GM12878 (cell line): ENCODE measurements at regions not wholly inside any gene's neighbourhood (a gene's known extent, or its start where the extent isn't known, plus 50 kb on each side); places are given as distances from the start of the nearest gene placed in this dataset.

Source experiments
- ATAC-seq: fragments of 200-7000 bp; cut with Tn5 transposase; 3 replicates; pipeline ENCODE4 v1.9.1; 2020; ENCODE audit warnings: mild to moderate bottlenecking, moderate library complexity
- BruUV-seq: library from RNA; stranded (reverse); fragments of 400-500 nt; replicated peaks from 2 replicates; lab custom pipeline; 2021; lab: Mats Ljungman, UMichigan
- CTCF ChIA-PET: fragments of 300-600 bp; sonication (Branson Sonifier 250); formaldehyde crosslinking; extraction: SDS; loops from one replicate; lab custom pipeline; 2021; ENCODE audit warnings: inconsistent platforms; lab: Yijun Ruan, JAX
- POLR2A ChIA-PET: fragments of 350-600 bp; formaldehyde crosslinking; extraction: SDS; loops from one replicate; lab custom pipeline; 2021; ENCODE audit warnings: inconsistent platforms; lab: Charles Lee
- RAD21 ChIA-PET: fragments of 300-600 bp; sonication (Branson Sonifier 250); formaldehyde crosslinking; loops from one replicate; lab custom pipeline; 2023; ENCODE audit warnings: antibody characterized with exemption; ENCODE audit not compliant: unreplicated experiment; lab: Charles Lee
- SMC1A ChIA-PET: fragments of 300-600 bp; sonication (Branson Sonifier 250); formaldehyde crosslinking; loops from one replicate; lab custom pipeline; 2023; ENCODE audit not compliant: unreplicated experiment, uncharacterized antibody; lab: Charles Lee
- DNase-seq: peaks from one replicate; pipeline ENCODE4 v3.0.0-alpha.2; 2011; ENCODE audit warnings: low read depth, low spot score
- FAIRE-seq: peaks from 3 replicates; lab custom pipeline; 2011; peaks lifted over from hg19 to GRCh38; lab: Jason Lieb, UNC
- H2AFZ ChIP-seq: 2 replicates; pipeline ENCODE4 v1.6.0; 2011; ENCODE audit warnings: low read depth, low read length, control low read depth; ENCODE audit not compliant: control insufficient read depth
- H3K27ac ChIP-seq: 2 replicates; pipeline ENCODE4 v1.5.1; 2011; ENCODE audit warnings: control low read depth; ENCODE audit not compliant: control insufficient read depth, insufficient read depth
- H3K27me3 ChIP-seq, 2 experiments: replicated peaks in 1 of 2; 2 replicates each; pipeline versions ENCODE4 v1.6.0 to v1.6.1; 2011; ENCODE audit warnings: low read length in 1 of 2; ENCODE audit not compliant: control insufficient read depth in 2 of 2, insufficient read depth in 2 of 2
- H3K36me3 ChIP-seq, 2 experiments: 2 replicates each; pipeline ENCODE4 v1.5.1; 2011; ENCODE audit warnings: low read length in 1 of 2; ENCODE audit not compliant: control insufficient read depth in 2 of 2, insufficient read depth in 2 of 2
- H3K4me1 ChIP-seq: 2 replicates; pipeline ENCODE4 v1.6.1; 2011; ENCODE audit warnings: mild to moderate bottlenecking, low read length, moderate library complexity, mixed read lengths; ENCODE audit not compliant: control insufficient read depth, insufficient read depth
- H3K4me2 ChIP-seq: 2 replicates; pipeline ENCODE4 v1.6.0; 2011; ENCODE audit warnings: control low read depth; ENCODE audit not compliant: control insufficient read depth, insufficient read depth
- H3K4me3 ChIP-seq: fragments of 200-600 bp; sonication (generic); 2 replicates; pipeline ENCODE4 v1.5.1; 2016
- H3K79me2 ChIP-seq: 2 replicates; pipeline ENCODE4 v1.6.0; 2011; ENCODE audit warnings: low read length; ENCODE audit not compliant: control insufficient read depth, insufficient read depth
- H3K9ac ChIP-seq: 2 replicates; pipeline ENCODE4 v1.8.0; 2011; ENCODE audit warnings: low read length, control low read depth, mixed read lengths; ENCODE audit not compliant: control insufficient read depth, insufficient read depth
- H3K9me3 ChIP-seq: replicated peaks from 3 replicates; pipeline ENCODE4 v1.5.1; 2011; ENCODE audit warnings: mild to moderate bottlenecking, low read length; ENCODE audit not compliant: control insufficient read depth, insufficient read depth
- H4K20me1 ChIP-seq: 2 replicates; pipeline ENCODE4 v1.6.0; 2011; ENCODE audit not compliant: control insufficient read depth, insufficient read depth
- CREB1 ChIP-seq: IDR thresholded peaks from 2 replicates; pipeline ENCODE4 v1.6.1; 2012; ENCODE audit warnings: low read depth, mild to moderate bottlenecking, inconsistent platforms
- CUX1 ChIP-seq: IDR thresholded peaks from 2 replicates; pipeline ENCODE4 v1.6.1; 2012; ENCODE audit warnings: improper control_type of control experiment, low read depth, low read length; ENCODE audit not compliant: insufficient replicate concordance
- ETV6 ChIP-seq, 2 experiments: fragments of 450-650 bp in 1 of 2; IDR thresholded peaks in 1 of 2; conservative IDR thresholded peaks in 1 of 2; 2 replicates each; pipeline ENCODE4 v1.6.1; 2014; ENCODE audit warnings: antibody characterized with exemption in 1 of 2, borderline replicate concordance in 1 of 2, low read depth in 1 of 2, mild to moderate bottlenecking in 1 of 2, moderate library complexity in 1 of 2
- IKZF2 ChIP-seq, 2 experiments: fragments of 450-650 bp; IDR thresholded peaks; 2 replicates each; pipeline ENCODE4 v1.6.1; 2017; ENCODE audit warnings: mild to moderate bottlenecking in 2 of 2, moderate library complexity in 2 of 2
- MEF2B ChIP-seq: fragments of 450-650 bp; IDR thresholded peaks from 2 replicates; pipeline ENCODE4 v1.6.1; 2018; ENCODE audit warnings: mild to moderate bottlenecking, moderate library complexity; ENCODE audit not compliant: partially characterized antibody, poor library complexity, severe bottlenecking
- NKRF ChIP-seq: fragments of 450-650 bp; conservative IDR thresholded peaks from 2 replicates; pipeline ENCODE4 v1.6.1; 2017; ENCODE audit warnings: mild to moderate bottlenecking, moderate library complexity
- RB1 ChIP-seq: fragments of 450-650 bp; formaldehyde crosslinking; IDR thresholded peaks from 2 replicates; pipeline ENCODE4 v1.6.1; 2017; ENCODE audit warnings: mild to moderate bottlenecking, borderline replicate concordance
- STAT1 ChIP-seq: fragments of 450-650 bp; conservative IDR thresholded peaks from 2 replicates; pipeline ENCODE4 v1.6.1; 2014; ENCODE audit warnings: antibody characterized with exemption, mild to moderate bottlenecking
- STAT3 ChIP-seq: IDR thresholded peaks from 2 replicates; pipeline ENCODE4 v1.6.1; 2011; ENCODE audit warnings: low read depth, low read length, improper control_type of control experiment
- ZNF592 ChIP-seq: fragments of 450-650 bp; IDR thresholded peaks from 2 replicates; pipeline ENCODE4 v1.6.1; 2017; ENCODE audit warnings: mild to moderate bottlenecking, moderate library complexity
- WGBS: methylation state at CpG from one replicate; pipeline ENCODE4 v1.1.6; 2016; ENCODE audit warnings: low lambda C conversion rate; ENCODE audit not compliant: insufficient replicate concordance, insufficient coverage; ENCODE audit errors: missing lambda C conversion rate; 5-methylcytosine and 5-hydroxymethylcytosine counted together
- in situ Hi-C: fragments of 300-500 bp; cut with MboI; formaldehyde crosslinking; loops from 9 replicates; pipeline ENCODE4 v1.14.3; 2018; ENCODE audit warnings: mixed read lengths
- intact Hi-C: fragments of 100-400 bp; cut with micrococcal nuclease; formaldehyde crosslinking; loops from one replicate; pipeline ENCODE4 v1.14.2; 2022; ENCODE audit not compliant: unreplicated experiment
- TF ChIP-seq, protein P1 (sequence below): IDR thresholded peaks from 2 replicates; pipeline ENCODE4 v1.6.1; 2011; ENCODE audit warnings: borderline replicate concordance, low read depth, mild to moderate bottlenecking, moderate library complexity, low read length; ENCODE audit not compliant: insufficient read depth, poor library complexity, severe bottlenecking

DNA sequence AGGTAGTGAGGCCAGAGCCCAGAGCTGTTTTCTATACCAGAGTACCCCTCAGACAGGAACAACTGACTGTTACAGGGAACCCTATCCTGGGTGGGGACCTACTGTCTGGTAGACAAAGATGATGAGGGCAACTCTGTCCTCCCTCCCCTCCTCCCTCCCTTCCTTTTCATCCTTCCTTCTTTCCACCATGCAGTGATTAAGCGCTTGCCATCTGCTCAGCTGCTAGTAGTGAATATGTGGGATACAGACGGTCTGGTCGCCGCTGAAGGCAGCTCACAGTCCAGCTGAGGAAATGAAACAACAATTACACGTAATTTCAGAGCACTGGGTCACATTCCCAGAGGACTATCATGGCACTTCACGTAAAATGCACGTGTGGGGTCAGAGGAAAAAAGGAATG lies 597.1 kb downstream of the BUD13 start:
- in situ Hi-C loops = no loop called here
- H3K9ac ChIP-seq = no peak overlapping the region
- no TSS peak for BruUV-seq
- DNase-seq = no peak
- no peaks in the 10 kb centered on the region for H3K79me2 ChIP-seq
- H3K4me3 ChIP-seq = no peak overlapping the region
- no peak overlapping the region for H3K27ac ChIP-seq
- no peak overlapping the region for H2AFZ ChIP-seq
- intact Hi-C loops = no loop called here
- no peak overlapping the region for H3K4me2 ChIP-seq
- 29% methylated on average over 6 of the region's 7 CpGs for WGBS
- H3K27me3 ChIP-seq = no peaks in the 10 kb centered on the region
- CTCF ChIA-PET = no interaction called here
- H4K20me1 ChIP-seq = no peaks in the 10 kb centered on the region
- SMC1A ChIA-PET = interaction anchor here (1.0 kb wide), 1 partner anchor 9 kb away, joined by 4 read pairs; no protein-coding TSS in a partner anchor
- RAD21 ChIA-PET = no interaction called here
- no peaks in the 10 kb centered on the region; the same call in 1 of the 2 replicates for H3K4me1 ChIP-seq
- no peaks in the 10 kb centered on the region for H3K36me3 ChIP-seq
- H3K9me3 ChIP-seq = no peaks in the 10 kb centered on the region
- ATAC-seq = no peak
- FAIRE-seq = no peak
- POLR2A ChIA-PET = no interaction called here
- TF ChIP-seq, protein P1, sequence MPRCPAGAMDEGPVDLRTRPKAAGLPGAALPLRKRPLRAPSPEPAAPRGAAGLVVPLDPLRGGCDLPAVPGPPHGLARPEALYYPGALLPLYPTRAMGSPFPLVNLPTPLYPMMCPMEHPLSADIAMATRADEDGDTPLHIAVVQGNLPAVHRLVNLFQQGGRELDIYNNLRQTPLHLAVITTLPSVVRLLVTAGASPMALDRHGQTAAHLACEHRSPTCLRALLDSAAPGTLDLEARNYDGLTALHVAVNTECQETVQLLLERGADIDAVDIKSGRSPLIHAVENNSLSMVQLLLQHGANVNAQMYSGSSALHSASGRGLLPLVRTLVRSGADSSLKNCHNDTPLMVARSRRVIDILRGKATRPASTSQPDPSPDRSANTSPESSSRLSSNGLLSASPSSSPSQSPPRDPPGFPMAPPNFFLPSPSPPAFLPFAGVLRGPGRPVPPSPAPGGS = no peak
- TF ChIP-seq STAT3 (no peak), STAT1 (no peak), CUX1 (no peak), CREB1 (no peak), RB1 (no peak), IKZF2 (IDR thresholded peaks at IDR 0.05) (no peak), ZNF592 (no peak), ETV6 (conservative IDR thresholded peaks at IDR 0.05 in 1 of 2, IDR thresholded peaks at IDR 0.05 in 1 of 2; ENCODE audit: borderline replicate concordance in 1 of 2, low read depth in 1 of 2) (no peak), NKRF (no peak), MEF2B (no peak)
